ENCODE measurements at regions not wholly inside any gene's neighbourhood (a gene's known extent, or its start where the extent isn't known, plus 50 kb on each side); places are given as distances from the start of the nearest gene placed in this dataset.
"Not testable (repeated sequence)": the region's sequence is repeated elsewhere in the genome, so short reads cannot be mapped to it uniquely, and the experiment has no call there.

GRCh38 chr2:87342175-87342574 is 320.5 kb upstream of the PLGLB1 start:
- TF ChIP-seq, protein P1, sequence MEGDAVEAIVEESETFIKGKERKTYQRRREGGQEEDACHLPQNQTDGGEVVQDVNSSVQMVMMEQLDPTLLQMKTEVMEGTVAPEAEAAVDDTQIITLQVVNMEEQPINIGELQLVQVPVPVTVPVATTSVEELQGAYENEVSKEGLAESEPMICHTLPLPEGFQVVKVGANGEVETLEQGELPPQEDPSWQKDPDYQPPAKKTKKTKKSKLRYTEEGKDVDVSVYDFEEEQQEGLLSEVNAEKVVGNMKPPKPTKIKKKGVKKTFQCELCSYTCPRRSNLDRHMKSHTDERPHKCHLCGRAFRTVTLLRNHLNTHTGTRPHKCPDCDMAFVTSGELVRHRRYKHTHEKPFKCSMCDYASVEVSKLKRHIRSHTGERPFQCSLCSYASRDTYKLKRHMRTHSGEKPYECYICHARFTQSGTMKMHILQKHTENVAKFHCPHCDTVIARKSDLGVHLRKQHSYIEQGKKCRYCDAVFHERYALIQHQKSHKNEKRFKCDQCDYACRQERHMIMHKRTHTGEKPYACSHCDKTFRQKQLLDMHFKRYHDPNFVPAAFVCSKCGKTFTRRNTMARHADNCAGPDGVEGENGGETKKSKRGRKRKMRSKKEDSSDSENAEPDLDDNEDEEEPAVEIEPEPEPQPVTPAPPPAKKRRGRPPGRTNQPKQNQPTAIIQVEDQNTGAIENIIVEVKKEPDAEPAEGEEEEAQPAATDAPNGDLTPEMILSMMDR (IDR thresholded peaks at IDR 0.05; ENCODE audit: insufficient read depth, low read length): not testable (repeated sequence)
- TF ChIP-seq, protein P2, sequence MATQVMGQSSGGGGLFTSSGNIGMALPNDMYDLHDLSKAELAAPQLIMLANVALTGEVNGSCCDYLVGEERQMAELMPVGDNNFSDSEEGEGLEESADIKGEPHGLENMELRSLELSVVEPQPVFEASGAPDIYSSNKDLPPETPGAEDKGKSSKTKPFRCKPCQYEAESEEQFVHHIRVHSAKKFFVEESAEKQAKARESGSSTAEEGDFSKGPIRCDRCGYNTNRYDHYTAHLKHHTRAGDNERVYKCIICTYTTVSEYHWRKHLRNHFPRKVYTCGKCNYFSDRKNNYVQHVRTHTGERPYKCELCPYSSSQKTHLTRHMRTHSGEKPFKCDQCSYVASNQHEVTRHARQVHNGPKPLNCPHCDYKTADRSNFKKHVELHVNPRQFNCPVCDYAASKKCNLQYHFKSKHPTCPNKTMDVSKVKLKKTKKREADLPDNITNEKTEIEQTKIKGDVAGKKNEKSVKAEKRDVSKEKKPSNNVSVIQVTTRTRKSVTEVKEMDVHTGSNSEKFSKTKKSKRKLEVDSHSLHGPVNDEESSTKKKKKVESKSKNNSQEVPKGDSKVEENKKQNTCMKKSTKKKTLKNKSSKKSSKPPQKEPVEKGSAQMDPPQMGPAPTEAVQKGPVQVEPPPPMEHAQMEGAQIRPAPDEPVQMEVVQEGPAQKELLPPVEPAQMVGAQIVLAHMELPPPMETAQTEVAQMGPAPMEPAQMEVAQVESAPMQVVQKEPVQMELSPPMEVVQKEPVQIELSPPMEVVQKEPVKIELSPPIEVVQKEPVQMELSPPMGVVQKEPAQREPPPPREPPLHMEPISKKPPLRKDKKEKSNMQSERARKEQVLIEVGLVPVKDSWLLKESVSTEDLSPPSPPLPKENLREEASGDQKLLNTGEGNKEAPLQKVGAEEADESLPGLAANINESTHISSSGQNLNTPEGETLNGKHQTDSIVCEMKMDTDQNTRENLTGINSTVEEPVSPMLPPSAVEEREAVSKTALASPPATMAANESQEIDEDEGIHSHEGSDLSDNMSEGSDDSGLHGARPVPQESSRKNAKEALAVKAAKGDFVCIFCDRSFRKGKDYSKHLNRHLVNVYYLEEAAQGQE (IDR thresholded peaks at IDR 0.05; ENCODE audit: insufficient replicate concordance, low read depth): not testable (repeated sequence)
- TF ChIP-seq POLR2AphosphoS5 (IDR thresholded peaks at IDR 0.05; ENCODE audit: low read depth): not testable (repeated sequence)
